Uterus (tissue), 2 donors: ENCODE measurements at regions not wholly inside any gene's neighbourhood (a gene's known extent, or its start where the extent isn't known, plus 50 kb on each side); places are given as distances from the start of the nearest gene placed in this dataset.

Experiments
- POLR2A ChIP-seq, 2 donors: fragments of 450-650 bp; IDR thresholded peaks; one replicate each; pipeline ENCODE4 v1.6.1; 2016; ENCODE audit warnings: antibody characterized with exemption in 2 of 2, mild to moderate bottlenecking in 1 of 2, moderate library complexity in 1 of 2
- TF ChIP-seq, protein P1 (sequence below), 4 experiments: fragments of 200-600 bp in 2 of 4; fragments of 450-650 bp in 2 of 4; sonication (generic) in 2 of 4; IDR thresholded peaks; one replicate each; pipeline ENCODE4 v1.5.1; 2016 to 2019; ENCODE audit warnings: antibody characterized with exemption in 4 of 4, mild to moderate bottlenecking in 2 of 4, moderate library complexity in 1 of 4

DNA sequence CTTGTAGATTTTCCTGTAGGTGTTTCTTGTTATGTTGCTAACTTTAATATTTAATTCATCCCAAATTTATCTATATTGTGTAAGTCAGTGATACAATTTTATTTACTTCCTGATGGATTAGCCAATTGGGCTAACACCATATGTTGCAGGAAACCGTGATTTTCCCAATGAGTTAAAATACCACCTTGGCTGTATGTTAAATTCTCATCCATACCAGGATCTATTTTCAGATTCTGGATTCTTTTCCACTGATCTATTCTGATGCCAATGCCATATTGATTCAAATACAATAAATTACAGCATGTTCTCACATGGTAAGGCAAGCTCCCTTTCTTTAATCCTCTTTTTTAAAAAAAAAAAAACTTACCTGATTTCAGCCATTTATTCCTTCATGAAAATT lies 85.8 kb upstream of the DNAJC10 start:
- TF ChIP-seq POLR2A (IDR thresholded peaks at IDR 0.05): no peak
- TF ChIP-seq, protein P1, sequence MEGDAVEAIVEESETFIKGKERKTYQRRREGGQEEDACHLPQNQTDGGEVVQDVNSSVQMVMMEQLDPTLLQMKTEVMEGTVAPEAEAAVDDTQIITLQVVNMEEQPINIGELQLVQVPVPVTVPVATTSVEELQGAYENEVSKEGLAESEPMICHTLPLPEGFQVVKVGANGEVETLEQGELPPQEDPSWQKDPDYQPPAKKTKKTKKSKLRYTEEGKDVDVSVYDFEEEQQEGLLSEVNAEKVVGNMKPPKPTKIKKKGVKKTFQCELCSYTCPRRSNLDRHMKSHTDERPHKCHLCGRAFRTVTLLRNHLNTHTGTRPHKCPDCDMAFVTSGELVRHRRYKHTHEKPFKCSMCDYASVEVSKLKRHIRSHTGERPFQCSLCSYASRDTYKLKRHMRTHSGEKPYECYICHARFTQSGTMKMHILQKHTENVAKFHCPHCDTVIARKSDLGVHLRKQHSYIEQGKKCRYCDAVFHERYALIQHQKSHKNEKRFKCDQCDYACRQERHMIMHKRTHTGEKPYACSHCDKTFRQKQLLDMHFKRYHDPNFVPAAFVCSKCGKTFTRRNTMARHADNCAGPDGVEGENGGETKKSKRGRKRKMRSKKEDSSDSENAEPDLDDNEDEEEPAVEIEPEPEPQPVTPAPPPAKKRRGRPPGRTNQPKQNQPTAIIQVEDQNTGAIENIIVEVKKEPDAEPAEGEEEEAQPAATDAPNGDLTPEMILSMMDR (IDR thresholded peaks at IDR 0.05): no peak
